GM21381 (cell line): ENCODE measurements at regions not wholly inside any gene's neighbourhood (a gene's known extent, or its start where the extent isn't known, plus 50 kb on each side); places are given as distances from the start of the nearest gene placed in this dataset.
"Not testable (repeated sequence)": the region's sequence is repeated elsewhere in the genome, so short reads cannot be mapped to it uniquely, and the experiment has no call there.

Experiments used
- ATAC-seq: cut with Tn5 transposase; IDR thresholded peaks from one replicate; pipeline ENCODE4 v1.9.1; 2021; ENCODE audit warnings: mild to moderate bottlenecking, moderate library complexity; ENCODE audit not compliant: unreplicated experiment

DNA sequence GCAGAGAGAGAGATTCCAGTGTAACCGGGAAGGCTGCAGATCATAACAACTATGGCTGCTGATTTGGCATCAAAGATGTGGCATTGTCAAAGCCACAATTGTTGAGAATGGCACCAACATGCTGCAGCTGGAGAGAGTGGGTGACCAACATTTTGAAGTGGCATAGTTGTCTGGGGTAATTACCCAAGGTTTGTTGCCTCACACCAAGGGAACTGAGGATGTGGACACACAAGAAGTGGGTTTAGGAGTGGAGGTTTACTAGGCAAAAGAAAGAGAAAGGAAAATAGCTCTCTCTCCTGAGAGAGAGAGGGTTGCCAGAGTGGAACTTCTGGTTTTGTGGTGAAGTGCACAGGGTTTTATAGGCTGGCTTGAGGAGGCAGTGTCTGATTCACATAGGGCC, 126.6 kb downstream of the FAM72C start:
- not testable (repeated sequence) for ATAC-seq

DNA sequence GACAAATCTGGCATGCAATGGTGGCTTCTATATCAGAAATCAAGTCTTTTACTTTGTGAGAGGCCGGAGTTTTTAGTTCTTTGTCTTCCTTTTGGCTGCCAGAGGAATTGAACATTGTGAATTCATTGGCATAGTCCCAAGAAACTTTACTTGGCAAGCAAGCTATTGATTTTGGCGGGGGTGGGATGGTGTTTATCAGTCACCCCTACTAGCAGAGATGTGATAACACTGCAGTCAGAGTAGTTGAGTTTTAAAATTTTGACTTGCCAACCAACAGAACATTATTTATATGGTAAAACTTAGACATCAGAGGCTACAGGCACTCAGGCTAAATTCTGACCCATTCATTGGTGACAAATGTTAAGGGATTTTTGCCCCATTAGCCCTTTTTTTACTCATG, 129.7 kb downstream of the FAM72C start:
- ATAC-seq, result not testable (repeated sequence)

DNA sequence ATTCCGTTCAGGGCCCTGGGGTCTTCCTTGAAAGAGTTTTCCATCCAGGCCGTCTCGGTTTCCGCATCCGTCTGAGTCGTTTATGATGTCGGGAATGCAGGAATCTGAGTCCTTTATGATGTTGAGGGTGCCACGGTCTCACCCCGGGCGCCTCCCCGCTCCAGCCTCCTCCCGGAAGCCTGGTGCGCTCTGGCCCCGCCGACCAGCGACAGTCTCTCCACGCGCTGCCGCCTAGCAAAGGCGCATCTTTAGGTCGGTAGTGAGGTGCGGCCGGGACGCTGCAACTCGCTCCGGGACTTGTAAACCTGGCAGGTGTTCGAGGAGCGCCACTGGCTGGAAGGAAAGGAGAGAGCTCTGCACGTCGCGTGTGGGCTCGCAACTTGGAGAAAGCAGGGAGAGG, 132.6 kb downstream of the FAM72C start:
- ATAC-seq, result not testable (repeated sequence)

DNA sequence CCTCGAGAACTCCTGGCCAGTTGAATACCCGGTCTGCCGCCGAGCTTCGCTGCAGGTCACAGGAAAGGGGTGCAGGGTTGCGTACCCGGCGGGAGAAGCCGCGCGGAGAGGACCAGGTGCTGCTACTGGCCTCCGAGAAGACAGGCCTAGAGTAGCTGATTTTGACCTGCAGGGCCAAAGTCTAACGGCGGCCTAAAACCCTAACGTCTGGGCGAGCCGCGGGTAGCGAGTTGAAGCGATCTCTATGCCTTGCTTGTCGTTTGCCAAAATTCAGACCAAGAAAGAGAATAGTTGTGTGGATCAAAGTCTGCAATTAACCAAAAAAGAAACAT, 133.2 kb downstream of the FAM72C start:
- not testable (repeated sequence) for ATAC-seq

DNA sequence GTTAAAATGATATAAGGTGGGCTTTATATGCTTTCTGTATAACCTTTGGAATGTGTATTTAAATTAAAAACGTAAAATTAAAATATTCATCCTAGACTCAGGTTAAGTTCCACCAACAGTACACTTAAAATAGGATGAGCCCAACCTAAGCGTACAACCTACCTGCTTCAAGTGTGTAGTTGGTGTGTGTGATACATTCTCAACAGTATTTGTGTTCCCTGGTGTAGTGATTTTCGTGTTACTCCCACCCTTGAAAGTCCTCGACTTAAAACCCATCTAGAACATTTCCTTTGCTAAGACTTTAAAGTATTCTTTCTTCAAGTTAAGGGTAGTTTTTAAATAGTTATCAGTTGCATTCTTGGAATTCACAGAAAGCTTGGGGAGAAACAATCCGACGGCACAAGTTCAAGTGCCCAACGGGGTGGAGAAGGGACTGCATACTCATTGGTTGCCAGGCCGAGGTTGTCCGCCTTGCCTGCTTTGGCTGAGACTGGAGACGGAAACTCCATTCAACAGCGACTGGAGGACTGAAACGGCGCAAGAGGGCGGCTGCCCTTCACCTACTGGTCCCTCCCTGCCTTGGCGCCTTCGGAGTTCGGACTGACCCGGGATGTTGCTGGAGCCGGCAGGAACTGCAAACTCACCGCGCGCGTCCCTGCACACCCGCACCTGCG, 133.7 kb downstream of the FAM72C start:
- ATAC-seq, result not testable (repeated sequence)

DNA sequence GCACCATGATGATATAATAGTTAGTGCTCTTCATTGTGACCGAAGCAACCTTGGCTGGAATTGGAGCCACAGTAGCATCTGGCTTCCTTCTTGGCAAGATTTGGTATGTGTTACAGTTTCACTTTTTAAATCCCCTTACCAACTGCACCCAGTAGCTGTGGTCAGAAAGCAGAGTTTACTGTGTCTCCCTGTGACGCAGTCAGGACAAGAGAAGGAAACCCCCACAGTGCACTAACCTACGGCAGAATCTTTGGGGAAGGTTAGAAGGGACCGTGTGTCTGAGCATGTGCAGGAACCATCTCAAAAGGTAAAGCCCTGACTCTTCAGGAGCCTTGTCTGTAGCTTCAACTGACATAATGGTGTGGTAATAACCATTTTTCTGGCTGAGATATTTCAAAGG, 138.4 kb downstream of the FAM72C start:
- not testable (repeated sequence) for ATAC-seq

DNA sequence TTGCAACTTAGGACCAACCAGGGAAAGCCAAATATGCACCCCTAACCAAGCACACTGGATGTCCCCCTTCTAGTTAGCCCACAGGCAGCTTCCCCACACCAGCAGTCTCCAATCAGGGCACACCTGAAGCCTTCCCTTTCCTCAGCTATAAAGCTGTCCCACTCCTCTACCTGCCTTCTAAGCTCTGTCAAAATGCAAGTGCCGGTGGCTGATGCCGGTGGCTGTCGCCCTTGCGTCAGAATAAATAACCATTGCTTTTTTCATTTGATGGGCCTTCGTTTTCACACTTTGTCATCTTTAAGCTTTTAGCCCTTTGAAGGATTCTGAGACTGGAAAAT, 139.4 kb downstream of the FAM72C start:
- ATAC-seq, result not testable (repeated sequence)

DNA sequence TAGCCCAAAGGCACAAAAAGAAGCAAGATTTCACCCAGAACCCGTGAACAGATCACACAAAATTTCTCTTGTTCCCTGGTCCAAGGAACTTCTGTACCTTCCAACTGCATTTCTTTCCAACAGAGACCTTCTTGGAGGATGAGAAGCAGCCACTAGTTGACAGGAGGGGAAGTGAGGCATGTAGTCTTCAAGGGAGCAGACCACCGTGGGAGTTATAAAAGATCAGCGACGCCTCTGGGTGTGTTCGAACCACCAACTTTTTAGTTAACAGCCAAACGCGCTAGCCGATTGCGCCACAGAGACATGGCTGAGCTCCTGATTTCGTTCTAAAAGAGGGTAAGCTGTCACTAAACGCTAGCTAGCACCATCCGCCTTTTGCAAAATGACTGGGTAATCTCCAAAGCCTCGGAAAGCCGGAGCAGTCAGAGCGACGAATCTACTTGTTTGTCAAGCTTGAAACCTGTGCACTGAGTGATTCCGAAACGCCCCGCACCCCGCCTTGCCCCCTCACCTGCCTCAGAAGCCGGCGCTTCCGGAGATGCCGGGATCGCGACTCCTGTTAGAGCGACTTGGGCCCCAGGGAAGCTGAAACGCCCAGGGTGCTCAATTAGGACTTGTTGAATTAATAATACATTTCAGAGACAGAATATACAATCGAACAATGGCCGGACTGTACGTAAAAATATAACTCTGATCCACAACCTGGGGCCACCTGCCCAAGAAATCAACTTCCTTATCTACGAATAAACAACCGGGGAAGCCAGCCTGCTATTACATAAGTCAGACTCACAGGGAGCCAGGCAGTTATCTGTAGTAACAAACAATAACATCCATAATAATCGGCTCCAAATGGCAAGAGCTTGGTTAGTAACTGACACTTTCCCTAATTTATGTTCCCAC, 140.1 kb downstream of the FAM72C start:
- ATAC-seq, result not testable (repeated sequence)

DNA sequence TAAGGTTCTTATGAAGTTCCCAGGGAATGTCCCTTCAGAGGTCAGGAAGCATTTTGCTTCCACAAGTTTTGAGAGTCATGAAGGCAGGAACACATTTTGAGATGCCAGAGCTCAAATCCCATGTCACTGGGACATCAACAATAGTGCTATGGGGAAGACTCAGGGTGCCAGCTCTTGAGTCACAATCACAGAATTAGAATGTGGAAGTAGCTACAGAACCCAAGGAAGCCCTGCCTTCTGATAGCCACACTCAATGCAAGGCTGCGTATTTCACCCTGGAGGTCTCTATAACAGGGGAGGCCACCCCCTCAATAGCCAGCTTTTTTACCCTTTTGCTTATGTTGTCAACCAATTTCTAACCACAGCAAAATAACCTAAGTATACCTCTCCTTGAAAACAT, 145.6 kb downstream of the FAM72C start:
- not testable (repeated sequence) for ATAC-seq

DNA sequence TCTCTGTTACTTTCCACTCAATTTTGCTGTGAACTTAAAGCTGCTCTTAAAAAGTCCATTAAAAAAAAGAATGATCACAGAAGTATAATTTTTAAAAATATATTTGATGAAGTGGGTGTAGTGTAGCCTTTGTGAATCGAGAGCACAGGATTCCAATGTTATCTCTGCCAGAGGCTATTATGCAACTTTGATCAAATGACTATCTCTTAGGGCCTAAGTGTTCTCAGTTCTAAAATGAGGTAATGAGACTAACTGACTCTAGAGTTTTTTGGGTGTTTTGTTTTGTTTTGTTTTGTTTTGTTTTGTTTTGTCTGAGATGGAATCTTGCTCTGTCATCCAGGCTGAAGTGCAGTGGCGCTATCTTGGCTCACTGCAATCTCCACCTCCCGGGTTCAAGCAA, 147.5 kb downstream of the FAM72C start:
- ATAC-seq, result not testable (repeated sequence)

DNA sequence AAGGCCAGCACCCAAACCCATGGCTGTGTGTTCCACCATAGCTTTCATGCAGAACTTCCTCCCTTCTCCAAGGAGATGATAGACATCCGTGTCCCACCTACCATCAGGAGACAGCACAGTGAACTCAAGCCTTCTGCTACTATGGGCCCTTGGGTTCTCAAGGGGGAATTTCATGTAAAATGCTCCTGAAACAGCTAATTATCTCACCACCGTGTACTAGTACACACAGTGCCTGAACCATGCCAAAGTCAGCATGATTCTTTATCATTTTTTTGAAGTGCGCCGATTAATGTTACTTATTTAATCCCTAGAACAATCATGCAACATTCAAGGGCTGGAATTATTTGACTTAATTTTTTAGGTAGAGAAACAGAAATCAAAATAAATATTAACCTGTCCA, 151.7 kb downstream of the FAM72C start:
- ATAC-seq, result not testable (repeated sequence)

DNA sequence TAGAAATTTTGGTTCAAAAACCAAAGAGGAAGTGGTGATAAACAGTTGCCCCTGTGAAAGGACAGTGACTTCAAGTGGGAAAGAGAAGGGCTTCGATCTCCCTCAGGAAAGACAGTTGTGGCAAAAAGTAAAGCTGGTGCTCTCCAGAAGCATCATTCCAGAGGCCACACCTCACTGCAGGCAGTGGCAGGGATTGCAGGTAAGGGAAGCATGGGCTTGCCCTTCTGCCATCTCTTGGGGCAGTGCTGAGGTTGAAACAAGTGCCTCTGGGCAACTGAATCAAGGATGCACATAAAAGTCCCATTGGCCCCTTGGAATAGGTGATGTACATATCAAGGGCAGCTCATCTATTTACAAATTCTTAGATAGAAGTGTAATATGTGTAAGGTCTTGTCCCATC, 155.4 kb downstream of the FAM72C start:
- not testable (repeated sequence) for ATAC-seq

DNA sequence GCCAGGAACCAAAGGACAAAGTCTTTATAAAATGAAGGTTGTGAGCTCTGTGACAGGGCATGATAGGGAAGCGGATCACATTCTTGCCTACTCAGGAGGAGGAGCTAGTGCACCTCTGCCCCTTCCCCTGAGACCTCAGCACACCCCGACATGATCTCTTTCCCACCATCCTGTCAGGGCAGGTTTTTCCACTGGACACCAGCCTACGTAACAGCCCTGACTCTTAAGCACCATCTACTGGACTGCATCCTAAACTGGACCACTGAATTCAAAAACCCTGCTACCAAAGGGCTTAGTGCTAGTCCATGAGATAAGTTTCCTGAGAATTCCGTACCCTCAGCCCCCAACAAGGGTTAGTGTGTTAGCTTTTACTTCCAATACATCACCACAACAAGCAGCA, 166.4 kb downstream of the FAM72C start:
- ATAC-seq, result not testable (repeated sequence)

DNA sequence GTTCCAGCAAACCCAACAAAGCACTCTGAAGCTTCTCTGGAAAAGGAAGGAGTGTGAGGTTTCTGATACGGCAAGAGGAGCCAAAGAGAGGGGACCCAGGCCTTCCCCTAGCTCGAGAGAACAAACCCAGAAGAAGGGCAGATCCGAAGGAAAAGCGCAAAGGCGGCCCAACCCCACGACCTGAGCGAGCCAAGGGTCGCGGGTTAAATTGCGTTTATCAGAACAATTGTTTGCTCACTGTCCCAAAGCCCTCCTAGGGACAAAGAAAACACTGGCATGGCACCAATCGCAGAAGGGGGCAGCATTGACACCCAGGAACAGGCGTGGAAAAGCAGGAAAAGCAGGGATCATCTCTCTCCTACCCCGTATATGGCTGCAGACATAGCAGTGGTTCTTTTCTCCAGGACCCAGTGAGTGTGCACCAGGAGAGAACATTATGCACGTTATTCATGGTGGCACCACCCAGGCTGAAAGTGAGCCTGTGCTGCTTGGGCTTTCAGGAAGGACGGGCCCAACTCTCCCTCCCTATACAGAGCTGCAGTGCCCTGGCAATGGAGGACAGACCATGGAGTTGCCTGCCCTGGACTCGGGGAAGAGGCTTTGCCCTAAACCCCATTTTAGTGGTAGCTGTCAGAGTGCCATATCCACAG, 167.0 kb downstream of the FAM72C start:
- ATAC-seq, result not testable (repeated sequence)

DNA sequence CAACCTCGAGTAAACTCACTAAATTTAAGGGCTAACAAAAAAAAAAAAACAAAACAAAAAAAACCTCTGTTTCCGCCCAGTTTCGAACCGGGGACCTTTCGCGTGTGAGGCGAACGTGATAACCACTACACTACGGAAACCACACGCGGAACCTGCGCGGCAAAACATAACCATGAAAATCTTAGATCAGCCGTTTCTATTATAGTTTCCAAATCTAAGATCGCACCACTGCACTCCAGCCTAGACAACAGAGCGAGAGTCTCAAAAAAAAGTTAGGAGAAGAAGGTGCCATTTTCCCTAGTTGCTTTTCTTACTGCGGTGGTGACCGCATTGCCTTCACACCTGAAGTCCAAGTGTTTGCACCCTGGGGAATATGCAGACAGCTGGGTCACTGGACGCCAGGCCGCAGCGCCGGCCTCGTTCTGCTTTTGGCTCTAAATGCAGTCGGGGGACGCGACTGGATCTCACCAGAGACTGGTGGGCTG, 167.8 kb downstream of the FAM72C start:
- ATAC-seq, result not testable (repeated sequence)

DNA sequence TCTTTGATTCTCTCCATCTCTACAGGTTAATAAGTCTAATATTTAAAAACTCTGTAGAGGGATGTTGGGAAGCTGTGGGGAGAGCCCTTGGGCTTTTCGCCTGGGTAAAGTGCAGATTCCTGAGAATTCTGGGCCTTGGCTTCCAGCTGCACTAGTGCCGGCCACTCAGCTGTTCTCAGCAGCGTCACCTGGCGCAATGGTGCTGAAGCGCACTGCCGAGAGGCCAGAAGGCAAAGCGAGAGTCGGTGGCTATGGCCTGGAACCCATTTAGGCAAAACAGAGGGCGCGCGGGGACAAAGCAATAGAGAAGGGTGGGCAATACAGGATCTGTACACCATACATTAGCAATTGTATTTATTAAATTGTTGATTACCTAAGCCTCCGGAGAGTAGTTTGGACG, 168.7 kb downstream of the FAM72C start:
- not testable (repeated sequence) for ATAC-seq

DNA sequence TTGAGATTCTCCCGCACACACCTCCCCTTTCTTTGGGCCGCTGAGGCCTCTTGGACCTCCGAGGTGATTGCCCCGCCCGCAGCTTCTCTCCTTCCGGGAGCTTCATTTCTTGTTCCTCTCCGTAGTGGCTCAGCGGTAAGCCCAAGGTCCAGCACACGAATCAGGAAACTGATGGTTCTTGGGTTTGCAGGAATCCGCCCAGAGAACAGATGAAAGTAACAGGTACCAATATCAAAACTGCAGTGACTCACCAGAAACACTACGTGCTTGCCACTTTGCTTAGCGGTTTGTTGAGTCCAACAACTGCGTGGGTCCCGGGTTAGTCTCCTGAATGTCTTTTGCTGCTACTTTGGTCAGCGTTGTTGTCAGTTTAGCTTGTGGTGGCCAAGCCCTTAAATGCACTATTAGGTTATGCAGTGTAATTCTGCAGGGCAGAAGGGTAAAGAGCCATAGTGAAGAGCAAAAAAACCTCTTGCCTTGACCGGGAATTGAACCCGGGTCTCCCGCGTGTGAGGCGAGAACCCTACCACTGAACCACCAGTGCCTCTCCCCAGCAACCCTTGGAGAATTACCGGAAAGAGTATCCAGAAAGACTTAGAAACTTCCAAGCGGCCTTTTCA, 172.1 kb downstream of the FAM72C start:
- ATAC-seq, result not testable (repeated sequence)

DNA sequence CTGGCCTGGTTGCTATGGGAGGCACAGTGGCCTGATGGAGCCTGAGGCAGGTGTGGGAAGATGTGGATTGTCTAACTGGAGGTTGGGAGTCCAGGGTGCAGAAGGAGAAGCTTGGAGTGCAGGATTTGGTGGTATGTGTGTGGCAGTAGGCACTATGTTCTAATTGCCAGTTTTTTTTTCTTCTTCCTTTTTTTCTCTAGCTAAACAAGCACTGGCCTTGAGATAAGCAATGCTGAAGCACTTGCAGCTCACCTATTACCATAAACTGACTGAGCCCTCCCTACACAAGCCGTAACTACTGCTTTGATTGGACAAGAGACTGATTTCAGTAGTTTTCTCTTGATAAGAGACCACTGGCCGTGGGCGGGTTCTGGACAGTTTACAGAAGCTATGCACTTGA, 175.4 kb downstream of the FAM72C start:
- not testable (repeated sequence) for ATAC-seq

DNA sequence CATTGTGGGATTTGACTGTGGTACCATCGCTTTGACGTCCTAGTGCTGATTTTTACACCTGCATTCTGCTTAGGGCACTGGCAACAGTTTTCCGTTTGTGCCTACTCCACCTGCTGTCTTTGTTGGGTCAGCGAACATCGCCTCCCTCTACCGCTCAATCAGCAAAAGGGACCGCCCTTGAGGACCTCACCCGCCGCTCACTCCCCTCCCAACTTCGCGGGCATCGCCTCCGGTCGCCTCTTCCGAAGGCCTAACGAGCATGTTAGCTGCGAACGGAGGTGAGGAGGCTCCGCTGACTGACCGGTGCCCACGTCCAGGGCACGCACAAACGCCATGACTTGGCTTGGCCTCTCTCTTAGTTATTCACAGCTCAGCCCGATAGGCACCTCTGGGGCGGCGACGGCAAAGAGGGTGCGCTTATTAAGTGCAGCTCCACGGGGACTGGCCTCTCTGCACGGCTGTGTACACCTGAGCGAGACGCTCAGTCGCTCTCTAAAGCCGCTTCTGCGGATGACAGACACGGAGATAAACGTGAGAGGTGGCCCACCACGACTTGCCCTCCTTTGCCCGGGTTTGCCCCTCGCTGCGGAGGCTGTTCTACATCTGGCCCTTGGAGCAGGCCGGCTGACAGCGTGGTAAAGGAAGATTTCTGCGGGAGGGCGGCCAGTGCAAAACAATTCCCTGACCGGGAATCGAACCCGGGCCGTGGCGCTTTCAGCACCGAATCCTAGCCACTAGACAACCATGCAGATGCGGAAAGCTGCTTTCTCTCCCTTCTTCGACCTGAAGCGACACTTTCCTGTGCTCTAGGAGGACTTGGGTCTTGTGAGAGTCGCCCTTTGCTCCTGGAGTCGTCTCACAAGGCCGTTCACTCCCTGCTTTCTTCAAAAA, 179.5 kb downstream of the FAM72C start:
- not testable (repeated sequence) for ATAC-seq

DNA sequence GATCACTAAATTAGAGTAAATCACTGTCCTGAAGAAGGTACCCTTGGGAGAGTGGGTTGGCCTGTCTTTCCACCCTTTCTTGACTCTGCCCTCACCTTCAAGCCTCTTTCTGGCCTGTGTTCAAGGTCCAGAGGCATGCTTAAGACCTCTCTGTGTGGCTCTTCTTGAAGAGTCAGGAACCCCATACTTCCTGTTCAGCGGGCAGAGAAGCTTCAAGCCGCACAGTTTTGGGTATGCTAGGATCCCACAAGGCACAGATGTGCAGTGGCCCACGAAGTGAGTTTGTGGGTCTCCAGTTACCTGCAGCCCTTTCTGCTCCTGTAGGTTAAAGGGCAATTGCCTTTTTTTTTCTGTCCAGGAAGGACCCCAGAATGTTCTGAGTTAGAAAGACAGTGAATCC, 185.4 kb downstream of the FAM72C start:
- not testable (repeated sequence) for ATAC-seq
